Esophagus squamous epithelium (tissue), 5 donors: ENCODE measurements at regions not wholly inside any gene's neighbourhood (a gene's known extent, or its start where the extent isn't known, plus 50 kb on each side); places are given as distances from the start of the nearest gene placed in this dataset.

ENCODE experiments used
- DNase-seq: peaks from one replicate; lab custom pipeline; 2025; lab: John Stamatoyannopoulos, UW
- H3K27ac ChIP-seq, 4 donors: fragments of 200-600 bp; sonication (generic); one replicate each; pipeline ENCODE4 v1.5.1; 2016 to 2019; ENCODE audit warnings: mild to moderate bottlenecking in 1 of 4
- H3K27me3 ChIP-seq, 4 donors: fragments of 200-600 bp; sonication (generic); 1 replicate in 3 of 4; 2 replicates in 1 of 4; pipeline versions ENCODE4 v1.5.1 to v1.6.0; 2017 to 2021; ENCODE audit warnings: antibody characterized with exemption in 1 of 4
- H3K36me3 ChIP-seq, 3 donors: fragments of 200-600 bp; sonication (generic); one replicate each; pipeline ENCODE4 v1.5.1; 2016 to 2019
- H3K4me1 ChIP-seq, 3 donors: fragments of 200-600 bp; sonication (generic); one replicate each; pipeline ENCODE4 v1.5.1; 2017 to 2019
- H3K4me3 ChIP-seq, 4 donors: fragments of 200-600 bp; sonication (generic); 1 replicate in 3 of 4; 2 replicates in 1 of 4; pipeline ENCODE4 v1.5.1; 2016 to 2019; ENCODE audit warnings: mild to moderate bottlenecking in 2 of 4, moderate library complexity in 1 of 4
- H3K9me3 ChIP-seq, 3 donors: fragments of 200-600 bp; sonication (generic); one replicate each; pipeline ENCODE4 v1.5.1; 2016 to 2019
- CTCF ChIP-seq, 6 experiments: fragments of 450-650 bp in 4 of 6; fragments of 200-600 bp in 2 of 6; sonication (generic) in 2 of 6; IDR thresholded peaks; one replicate each; pipeline ENCODE4 v1.5.1; 2016 to 2019; ENCODE audit warnings: antibody characterized with exemption in 6 of 6, mild to moderate bottlenecking in 4 of 6, moderate library complexity in 4 of 6
- POLR2A ChIP-seq, 4 donors: fragments of 450-650 bp; IDR thresholded peaks; one replicate each; pipeline ENCODE4 v1.6.1; 2017; ENCODE audit warnings: antibody characterized with exemption in 4 of 4, mild to moderate bottlenecking in 4 of 4, moderate library complexity in 3 of 4
- WGBS, 2 donors: methylation state at CpG; one replicate each; pipeline ENCODE4 v1.1.5; 2018; 5-methylcytosine and 5-hydroxymethylcytosine counted together
- intact Hi-C: fragments of 100-400 bp; cut with DNase I; formaldehyde crosslinking; loops from one replicate; pipeline ENCODE4 v1.15.0; 2022
- donor health status: DM: yes; HTN: yes; CAD: no.

GRCh38 chr7:106356-106755, 86.0 kb upstream of the FAM20C start:
- no peak for DNase-seq
- H3K9me3 ChIP-seq, result no peaks in the 10 kb centered on the region
- intact Hi-C loops, result no loop called here
- H3K27ac ChIP-seq, result no peak overlapping the region
- H3K4me1 ChIP-seq, result no peaks in the 10 kb centered on the region
- no peak overlapping the region for H3K4me3 ChIP-seq
- no peaks in the 10 kb centered on the region for H3K36me3 ChIP-seq
- peaks cover 0 to 56% (median 0%) of the 10 kb centered on the region in 4 donors for H3K27me3 ChIP-seq
- TF ChIP-seq POLR2A (IDR thresholded peaks at IDR 0.05), result no peak
- TF ChIP-seq CTCF (IDR thresholded peaks at IDR 0.05), result no peak
- 53% methylated on average over 5 of the region's 5 CpGs for WGBS, 2 donors

GRCh38 chr7:107233-107632, 85.1 kb upstream of the FAM20C start:
- no peaks in the 10 kb centered on the region for H3K36me3 ChIP-seq
- WGBS, 2 donors, result 75 to 82% methylated on average over 4 of the region's 4 CpGs

GRCh38 chr7:107907-108306, 84.5 kb upstream of the FAM20C start:
- TF ChIP-seq CTCF (IDR thresholded peaks at IDR 0.05), result no peak
- no peak for TF ChIP-seq POLR2A (IDR thresholded peaks at IDR 0.05)
- intact Hi-C loops, result no loop called here
- no peaks in the 10 kb centered on the region for H3K4me1 ChIP-seq
- DNase-seq, result no peak
- WGBS, 2 donors, result 69 to 82% methylated on average over 3 of the region's 3 CpGs
- peaks cover 0 to 55% (median 0%) of the 10 kb centered on the region in 4 donors for H3K27me3 ChIP-seq
- peaks cover 0 to 4% (median 0%) of the 10 kb centered on the region in 3 donors for H3K9me3 ChIP-seq
- no peak overlapping the region for H3K4me3 ChIP-seq
- no peak overlapping the region for H3K27ac ChIP-seq
- H3K36me3 ChIP-seq, result no peaks in the 10 kb centered on the region

More at GRCh38 chr7:107233-107632, 85.1 kb upstream of the FAM20C start:
- H3K27ac ChIP-seq, result no peak overlapping the region
- no peaks in the 10 kb centered on the region for H3K9me3 ChIP-seq
- no peaks in the 10 kb centered on the region for H3K4me1 ChIP-seq
- no peak for DNase-seq
- H3K27me3 ChIP-seq, result peaks cover 0 to 57% (median 0%) of the 10 kb centered on the region in 4 donors
- TF ChIP-seq POLR2A (IDR thresholded peaks at IDR 0.05) (no peak), CTCF (IDR thresholded peaks at IDR 0.05) (no peak)
- H3K4me3 ChIP-seq, result no peak overlapping the region
- intact Hi-C loops, result no loop called here

GRCh38 chr7:109094-109493, 83.3 kb upstream of the FAM20C start:
- no peak overlapping the region for H3K27ac ChIP-seq
- H3K27me3 ChIP-seq, result peaks cover 0 to 55% (median 0%) of the 10 kb centered on the region in 4 donors
- no peak for TF ChIP-seq CTCF (IDR thresholded peaks at IDR 0.05)
- no peak for TF ChIP-seq POLR2A (IDR thresholded peaks at IDR 0.05)
- 82 to 100% methylated on average over 1 to 6 of the region's 10 CpGs for WGBS, 2 donors
- H3K36me3 ChIP-seq, result no peaks in the 10 kb centered on the region
- DNase-seq, result no peak
- no peaks in the 10 kb centered on the region for H3K4me1 ChIP-seq
- peaks cover 0 to 12% (median 0%) of the 10 kb centered on the region in 3 donors for H3K9me3 ChIP-seq
- intact Hi-C loops, result no loop called here
- no peak overlapping the region for H3K4me3 ChIP-seq

- 74 to 79% methylated on average over 4 to 15 of the region's 21 CpGs for WGBS, 2 donors
- intact Hi-C loops, result no loop called here
- H3K27me3 ChIP-seq, result peaks cover 0 to 47% (median 0%) of the 10 kb centered on the region in 4 donors
- no peak overlapping the region for H3K27ac ChIP-seq
- TF ChIP-seq CTCF (IDR thresholded peaks at IDR 0.05) (no peak), POLR2A (IDR thresholded peaks at IDR 0.05) (no peak)
- no peaks in the 10 kb centered on the region for H3K36me3 ChIP-seq
- no peak for DNase-seq
- peaks cover 0 to under 1% (median 0%) of the 10 kb centered on the region in 3 donors for H3K4me1 ChIP-seq
- no peak overlapping the region for H3K4me3 ChIP-seq
- peaks cover 0 to 12% (median 0%) of the 10 kb centered on the region in 3 donors for H3K9me3 ChIP-seq
Observed at GRCh38 chr7:109898-110556, 82.3 kb upstream of the FAM20C start.
